IMR-90 (cell line): ENCODE measurements at regions not wholly inside any gene's neighbourhood (a gene's known extent, or its start where the extent isn't known, plus 50 kb on each side); places are given as distances from the start of the nearest gene placed in this dataset.

Experiments
- ATAC-seq: fragments of 200-7000 bp; cut with Tn5 transposase; 2 replicates; pipeline ENCODE4 v1.9.1; 2020; ENCODE audit warnings: low read depth, mild to moderate bottlenecking, moderate library complexity
- BruUV-seq: library from RNA; stranded (reverse); fragments of 400-500 nt; replicated peaks from 2 replicates; lab custom pipeline; 2021; lab: Mats Ljungman, UMichigan
- CTCF ChIA-PET: fragments of 300-600 bp; formaldehyde crosslinking; extraction: SDS; loops from one replicate; lab custom pipeline; 2021; ENCODE audit warnings: antibody characterized with exemption; lab: Yijun Ruan, JAX
- POLR2A ChIA-PET: fragments of 300-600 bp; sonication (Branson Sonifier 250); formaldehyde crosslinking; loops from one replicate; lab custom pipeline; 2022; ENCODE audit warnings: antibody characterized with exemption; ENCODE audit not compliant: unreplicated experiment; lab: Charles Lee
- DNase-seq: peaks from one replicate; pipeline ENCODE4 v3.0.0; 2013
- H2AFZ ChIP-seq: replicated peaks from 2 replicates; pipeline ENCODE3; 2013; ENCODE audit warnings: low read length, mild to moderate bottlenecking; ENCODE audit not compliant: poor library complexity
- H2AK5ac ChIP-seq: 2 replicates; pipeline ENCODE4 v1.6.1; 2013; ENCODE audit warnings: low read depth, low read length, inconsistent platforms
- H2AK9ac ChIP-seq: replicated peaks from 2 replicates; pipeline ENCODE3; 2013; ENCODE audit warnings: mild to moderate bottlenecking, low read depth, low read length, moderate library complexity; ENCODE audit not compliant: poor library complexity
- H2BK120ac ChIP-seq: 2 replicates; pipeline ENCODE4 v1.6.1; 2013; ENCODE audit warnings: low read depth, low read length, inconsistent platforms
- H2BK15ac ChIP-seq: 3 replicates; pipeline ENCODE4 v1.6.1; 2013; ENCODE audit warnings: low read depth, low read length, inconsistent platforms
- H2BK20ac ChIP-seq: 2 replicates; pipeline ENCODE4 v1.6.1; 2013; ENCODE audit warnings: low read depth, mild to moderate bottlenecking, inconsistent platforms, low read length, moderate library complexity
- H2BK5ac ChIP-seq: 2 replicates; pipeline ENCODE4 v1.6.1; 2013; ENCODE audit warnings: mild to moderate bottlenecking, low read depth, low read length, inconsistent platforms; ENCODE audit not compliant: poor library complexity, severe bottlenecking
- H3K14ac ChIP-seq: replicated peaks from 2 replicates; pipeline ENCODE4 v1.6.1; 2013; ENCODE audit warnings: low read depth, low read length, inconsistent platforms
- H3K18ac ChIP-seq: 2 replicates; pipeline ENCODE4 v1.6.1; 2013; ENCODE audit warnings: low read depth, low read length, control low read depth
- H3K23ac ChIP-seq: 2 replicates; pipeline ENCODE4 v1.6.1; 2013; ENCODE audit warnings: low read depth, low read length, inconsistent platforms
- H3K27ac ChIP-seq: 2 replicates; pipeline ENCODE4 v1.5.1; 2013; ENCODE audit warnings: mild to moderate bottlenecking, control low read depth, low read length; ENCODE audit not compliant: insufficient read depth
- H3K27me3 ChIP-seq: 2 replicates; pipeline ENCODE4 v1.6.1; 2013; ENCODE audit warnings: low read length; ENCODE audit not compliant: control insufficient read depth, insufficient read depth
- H3K36me3 ChIP-seq: 2 replicates; pipeline ENCODE4 v1.6.1; 2013; ENCODE audit warnings: low read length, mixed read lengths; ENCODE audit not compliant: control insufficient read depth, insufficient read depth
- H3K4ac ChIP-seq: 2 replicates; pipeline ENCODE4 v1.6.1; 2013; ENCODE audit warnings: low read depth, low read length, inconsistent platforms
- H3K4me1 ChIP-seq: 2 replicates; pipeline ENCODE4 v1.6.1; 2013; ENCODE audit warnings: low read length, mixed read lengths; ENCODE audit not compliant: control insufficient read depth, insufficient read depth
- H3K4me2 ChIP-seq: 2 replicates; pipeline ENCODE4 v1.6.1; 2013; ENCODE audit warnings: low read depth, mild to moderate bottlenecking, control low read depth, low read length, moderate library complexity
- H3K4me3 ChIP-seq: 2 replicates; pipeline ENCODE4 v1.5.1; 2013; ENCODE audit warnings: low read depth, mild to moderate bottlenecking, control low read depth, low read length, moderate library complexity; ENCODE audit not compliant: insufficient read depth
- H3K56ac ChIP-seq: 2 replicates; pipeline ENCODE4 v1.6.1; 2013; ENCODE audit warnings: low read length, inconsistent platforms; ENCODE audit not compliant: insufficient read depth; ENCODE audit errors: extremely low read depth
- H3K79me1 ChIP-seq, 2 experiments: 2 replicates each; pipeline ENCODE4 v1.6.1; 2013; ENCODE audit warnings: low read length in 2 of 2, inconsistent platforms in 1 of 2, low read depth in 1 of 2
- H3K9ac ChIP-seq: 2 replicates; pipeline ENCODE4 v1.6.1; 2013; ENCODE audit warnings: low read depth, low read length, control low read depth
- H3K9me1 ChIP-seq: 2 replicates; pipeline ENCODE4 v1.6.1; 2013; ENCODE audit warnings: low read length, inconsistent platforms; ENCODE audit not compliant: insufficient read depth
- H3K9me3 ChIP-seq: 2 replicates; pipeline ENCODE4 v1.6.1; 2013; ENCODE audit warnings: low read length; ENCODE audit not compliant: control insufficient read depth, insufficient read depth
- H4K20me1 ChIP-seq: 2 replicates; pipeline ENCODE4 v1.6.1; 2013; ENCODE audit warnings: low read length, inconsistent platforms; ENCODE audit not compliant: insufficient read depth
- H4K5ac ChIP-seq: 2 replicates; pipeline ENCODE4 v1.6.1; 2013; ENCODE audit warnings: mild to moderate bottlenecking, low read depth, low read length, control low read depth
- H4K8ac ChIP-seq, 2 experiments: 2 replicates each; pipeline ENCODE4 v1.6.1; 2013; ENCODE audit warnings: low read depth in 2 of 2, low read length in 2 of 2, control low read depth in 1 of 2, inconsistent platforms in 1 of 2
- H4K91ac ChIP-seq: 2 replicates; pipeline ENCODE4 v1.6.1; 2013; ENCODE audit warnings: low read depth, low read length, inconsistent platforms; ENCODE audit not compliant: insufficient read depth
- CEBPB ChIP-seq: IDR thresholded peaks from 2 replicates; pipeline ENCODE4 v1.6.1; 2012; ENCODE audit warnings: low read depth, low read length, improper control_type of control experiment
- WGBS, 2 experiments: methylation state at CpG; one replicate each; pipeline versions ENCODE4 v1.1.5 to v1.1.7; 2013; ENCODE audit warnings: missing lambda C conversion rate in 2 of 2; ENCODE audit not compliant: insufficient read length in 1 of 2; ENCODE audit errors: extremely low coverage in 2 of 2; 5-methylcytosine and 5-hydroxymethylcytosine counted together
- dilution Hi-C: fragments of 300-500 bp; cut with HindIII; formaldehyde crosslinking; loops from one replicate; pipeline ENCODE4 v1.14.3; 2018; ENCODE audit warnings: low sequenced_read_pairs; ENCODE audit not compliant: unreplicated experiment
- in situ Hi-C: fragments of 300-500 bp; cut with MboI; formaldehyde crosslinking; loops from 3 replicates; pipeline ENCODE4 v1.14.3; 2019; ENCODE audit warnings: low sequenced_read_pairs, inconsistent platforms, mixed read lengths
- intact Hi-C: fragments of 100-400 bp; cut with micrococcal nuclease; formaldehyde crosslinking; loops from 2 replicates; pipeline ENCODE4 v1.10.0; 2022
- TF ChIP-seq, protein P1 (sequence below): fragments of 150-350 bp; IDR thresholded peaks from 2 replicates; pipeline ENCODE4 v1.6.1; 2017; ENCODE audit warnings: mild to moderate bottlenecking, antibody characterized with exemption, low read length, low read depth

- H3K9me3 ChIP-seq, result no peaks in the 10 kb centered on the region
- no peak overlapping the region for H2AK5ac ChIP-seq
- H3K4me1 ChIP-seq, result no peaks in the 10 kb centered on the region
- ChIA-PET POLR2A (no interaction called here), CTCF (no interaction called here)
- H2BK5ac ChIP-seq, result no peak overlapping the region
- no peak for DNase-seq
- no peak overlapping the region for H4K8ac ChIP-seq
- H3K9me1 ChIP-seq, result no peaks in the 10 kb centered on the region
- no peak overlapping the region for H3K27ac ChIP-seq
- no peak overlapping the region for H3K4me3 ChIP-seq
- WGBS, 2 experiments, result no CpG with 5 or more reads among the region's 4 CpGs
- no peak for TF ChIP-seq CEBPB
- TF ChIP-seq, protein P1, sequence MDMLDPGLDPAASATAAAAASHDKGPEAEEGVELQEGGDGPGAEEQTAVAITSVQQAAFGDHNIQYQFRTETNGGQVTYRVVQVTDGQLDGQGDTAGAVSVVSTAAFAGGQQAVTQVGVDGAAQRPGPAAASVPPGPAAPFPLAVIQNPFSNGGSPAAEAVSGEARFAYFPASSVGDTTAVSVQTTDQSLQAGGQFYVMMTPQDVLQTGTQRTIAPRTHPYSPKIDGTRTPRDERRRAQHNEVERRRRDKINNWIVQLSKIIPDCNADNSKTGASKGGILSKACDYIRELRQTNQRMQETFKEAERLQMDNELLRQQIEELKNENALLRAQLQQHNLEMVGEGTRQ, result no peak
- no peak overlapping the region for H2AFZ ChIP-seq
- intact Hi-C loops (no loop called here), in situ Hi-C loops (loop anchor here (25.0 kb wide), 1 partner anchor 592 kb away; no protein-coding TSS in a partner anchor), dilution Hi-C loops (no loop called here)
- H4K91ac ChIP-seq, result no peak overlapping the region
- H2BK20ac ChIP-seq, result no peak overlapping the region
- no peak overlapping the region for H2BK120ac ChIP-seq
- no peak overlapping the region for H3K9ac ChIP-seq
- BruUV-seq, result no TSS peak
- no peak overlapping the region for H3K4ac ChIP-seq
- H2BK15ac ChIP-seq, result no peak overlapping the region
- no peaks in the 10 kb centered on the region for H3K36me3 ChIP-seq
- H3K79me1 ChIP-seq, result no peaks in the 10 kb centered on the region
- no peak overlapping the region for H4K5ac ChIP-seq
- no peaks in the 10 kb centered on the region for H3K27me3 ChIP-seq
- H3K14ac ChIP-seq, result no peak overlapping the region
- H3K18ac ChIP-seq, result no peak overlapping the region
- no peak overlapping the region for H3K4me2 ChIP-seq
- H2AK9ac ChIP-seq, result no peak overlapping the region
- no peak overlapping the region for H3K56ac ChIP-seq
- ATAC-seq, result no peak
- H4K20me1 ChIP-seq, result no peaks in the 10 kb centered on the region
- H3K23ac ChIP-seq, result no peak overlapping the region
Observed at GRCh38 chr11:87954476-87954875, 220.8 kb downstream of the RAB38 start.
